Right lobe of liver (tissue), 6 donors: ENCODE measurements at regions not wholly inside any gene's neighbourhood (a gene's known extent, or its start where the extent isn't known, plus 50 kb on each side); places are given as distances from the start of the nearest gene placed in this dataset.
A peak's percentile ranks its signal among the peaks of the same experiment; 100 is the strongest.

Source experiments
- ATAC-seq, 4 donors: fragments of 200-7000 bp; cut with Tn5 transposase; one replicate each; pipeline ENCODE4 v1.9.1; 2020; ENCODE audit warnings: mild to moderate bottlenecking in 4 of 4, moderate library complexity in 4 of 4
- DNase-seq, 3 donors: peaks; one replicate each; pipeline ENCODE4 v3.0.0-alpha.2; 2020
- H3K27ac ChIP-seq, 3 donors: fragments of 200-600 bp; one replicate each; pipeline ENCODE4 v1.8.0; 2022
- H3K27me3 ChIP-seq, 2 donors: fragments of 200-600 bp; one replicate each; pipeline ENCODE4 v1.8.0; 2022
- H3K36me3 ChIP-seq, 4 donors: fragments of 200-600 bp; sonication (generic) in 1 of 4; one replicate each; pipeline versions ENCODE4 v1.5.1 to v1.8.0; 2017 to 2022; ENCODE audit warnings: control low read depth in 1 of 4
- H3K4me1 ChIP-seq, 4 donors: fragments of 200-600 bp; sonication (generic) in 1 of 4; one replicate each; pipeline versions ENCODE4 v1.5.1 to v1.8.0; 2017 to 2022; ENCODE audit warnings: control low read depth in 1 of 4
- H3K4me3 ChIP-seq, 3 donors: fragments of 200-600 bp; one replicate each; pipeline ENCODE4 v1.8.0; 2022
- H3K9me3 ChIP-seq, 4 donors: fragments of 200-600 bp; sonication (generic) in 1 of 4; one replicate each; pipeline versions ENCODE4 v1.5.1 to v1.8.0; 2017 to 2022; ENCODE audit warnings: control low read depth in 1 of 4
- POLR2A ChIP-seq: fragments of 450-650 bp; IDR thresholded peaks from one replicate; pipeline ENCODE4 v1.6.1; 2017; ENCODE audit warnings: antibody characterized with exemption, mild to moderate bottlenecking
- WGBS: methylation state at CpG from one replicate; pipeline ENCODE4 v1.1.6; 2018; ENCODE audit warnings: low coverage, low lambda C conversion rate; ENCODE audit not compliant: insufficient coverage; ENCODE audit errors: missing lambda C conversion rate; 5-methylcytosine and 5-hydroxymethylcytosine counted together
- intact Hi-C, 2 donors: fragments of 100-400 bp; cut with DNase I; formaldehyde crosslinking; loops; one replicate each; pipeline versions ENCODE4 v1.11.2 to v1.14.1; 2022
- TF ChIP-seq, protein P1 (sequence below), 4 donors: fragments of 200-600 bp in 3 of 4; fragments of 450-650 bp in 1 of 4; IDR thresholded peaks; one replicate each; pipeline versions ENCODE4 v1.5.1 to v1.8.0; 2016 to 2022; ENCODE audit warnings: antibody characterized with exemption in 4 of 4, mild to moderate bottlenecking in 2 of 4
- donor health status: DM: no; HTN: yes; CAD: no.
- donor health status: DM: no; HTN: no; CAD: no.
- donor health status: DM: no; HTN: no; CAD: no.
- donor health status: DM: no; HTN: yes; CAD: no.
- donor health status: DM: no; HTN: yes; CAD: no.

DNA sequence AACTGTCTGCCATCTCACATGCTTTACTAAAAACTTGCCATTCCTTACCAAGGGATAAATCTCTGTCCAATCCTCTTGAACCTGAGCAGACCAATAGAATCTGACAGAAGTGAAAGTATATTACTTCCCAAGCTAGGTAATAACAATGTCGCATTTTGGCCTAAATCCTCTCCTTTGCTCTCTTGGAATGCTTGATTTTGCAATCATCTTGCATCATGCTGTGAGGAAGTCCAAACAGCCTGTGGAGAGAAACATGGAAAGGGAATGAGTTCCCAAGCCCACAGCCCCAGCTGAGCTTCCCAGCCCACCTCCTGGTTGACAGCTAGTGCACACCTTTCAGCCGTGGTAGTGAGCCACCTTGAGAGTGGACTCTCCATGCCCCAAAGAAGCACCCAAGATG, 540.6 kb downstream of the STK39 start:
- ATAC-seq (peak; percentile 40 to 77 (median 72)), DNase-seq (no peak)
- Histone ChIP-seq H3K36me3 (no peaks in the 10 kb centered on the region), H3K4me1 (peaks cover 0 to 5% (median 0%) of the 10 kb centered on the region in 4 donors), H3K9me3 (no peaks in the 10 kb centered on the region), H3K27me3 (no peaks in the 10 kb centered on the region), H3K4me3 (no peak overlapping the region), H3K27ac (no peak overlapping the region)
- intact Hi-C loops, result no loop called here
- 28% methylated on average over 2 of the region's 2 CpGs for WGBS
- TF ChIP-seq POLR2A, result no peak
- TF ChIP-seq, protein P1, sequence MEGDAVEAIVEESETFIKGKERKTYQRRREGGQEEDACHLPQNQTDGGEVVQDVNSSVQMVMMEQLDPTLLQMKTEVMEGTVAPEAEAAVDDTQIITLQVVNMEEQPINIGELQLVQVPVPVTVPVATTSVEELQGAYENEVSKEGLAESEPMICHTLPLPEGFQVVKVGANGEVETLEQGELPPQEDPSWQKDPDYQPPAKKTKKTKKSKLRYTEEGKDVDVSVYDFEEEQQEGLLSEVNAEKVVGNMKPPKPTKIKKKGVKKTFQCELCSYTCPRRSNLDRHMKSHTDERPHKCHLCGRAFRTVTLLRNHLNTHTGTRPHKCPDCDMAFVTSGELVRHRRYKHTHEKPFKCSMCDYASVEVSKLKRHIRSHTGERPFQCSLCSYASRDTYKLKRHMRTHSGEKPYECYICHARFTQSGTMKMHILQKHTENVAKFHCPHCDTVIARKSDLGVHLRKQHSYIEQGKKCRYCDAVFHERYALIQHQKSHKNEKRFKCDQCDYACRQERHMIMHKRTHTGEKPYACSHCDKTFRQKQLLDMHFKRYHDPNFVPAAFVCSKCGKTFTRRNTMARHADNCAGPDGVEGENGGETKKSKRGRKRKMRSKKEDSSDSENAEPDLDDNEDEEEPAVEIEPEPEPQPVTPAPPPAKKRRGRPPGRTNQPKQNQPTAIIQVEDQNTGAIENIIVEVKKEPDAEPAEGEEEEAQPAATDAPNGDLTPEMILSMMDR (IDR thresholded peaks at IDR 0.05), result no peak

- TF ChIP-seq POLR2A, result no peak
- TF ChIP-seq, protein P1 (IDR thresholded peaks at IDR 0.05), result no peak
- intact Hi-C loops, result no loop called here
- ATAC-seq, result no peak
- Histone ChIP-seq H3K9me3 (no peaks in the 10 kb centered on the region), H3K27ac (no peak overlapping the region), H3K4me1 (peaks cover 0 to 5% (median 0%) of the 10 kb centered on the region in 4 donors), H3K4me3 (no peak overlapping the region), H3K36me3 (no peaks in the 10 kb centered on the region), H3K27me3 (no peaks in the 10 kb centered on the region)
- 63% methylated on average over 3 of the region's 3 CpGs for WGBS
- DNase-seq, result no peak
These were observed 544.0 kb downstream of the STK39 start for GRCh38 chr2:167703441-167703840.

DNA sequence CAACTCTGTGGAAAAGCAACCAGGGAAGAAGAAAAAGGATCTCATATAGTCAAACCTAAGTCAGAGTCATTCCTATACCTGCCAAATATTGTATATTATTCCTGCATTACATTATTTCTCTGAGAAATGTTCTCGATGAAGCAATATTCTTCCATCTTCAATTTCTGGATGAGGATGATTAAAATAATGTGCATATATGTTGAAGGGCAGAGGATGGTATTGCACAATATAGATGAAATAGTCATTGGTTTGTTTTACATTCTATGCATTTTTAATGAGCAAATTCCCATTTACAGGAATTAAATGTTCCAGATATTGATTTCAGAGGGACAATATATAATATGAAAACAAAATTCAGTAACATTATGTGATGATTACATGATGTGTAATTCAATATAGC, 545.2 kb downstream of the STK39 start:
- Histone ChIP-seq H3K27ac (no peak overlapping the region), H3K36me3 (no peaks in the 10 kb centered on the region), H3K9me3 (no peaks in the 10 kb centered on the region), H3K4me3 (no peak overlapping the region), H3K4me1 (peaks cover 0 to 4% (median 0%) of the 10 kb centered on the region in 4 donors), H3K27me3 (no peaks in the 10 kb centered on the region)
- ATAC-seq, result no peak
- intact Hi-C loops, result no loop called here
- 86% methylated on average over 1 of the region's 1 CpG for WGBS
- DNase-seq, result no peak
- TF ChIP-seq POLR2A, result no peak
- TF ChIP-seq, protein P1 (IDR thresholded peaks at IDR 0.05), result no peak

GRCh38 chr2:167701651-167702050, 545.7 kb downstream of the STK39 start:
- H3K4me3 ChIP-seq, result no peak overlapping the region
- ATAC-seq, result no peak
- intact Hi-C loops, result no loop called here
- 56% methylated on average over 4 of the region's 4 CpGs for WGBS
- H3K4me1 ChIP-seq, result no peaks in the 10 kb centered on the region
- H3K36me3 ChIP-seq, result no peaks in the 10 kb centered on the region
- no peaks in the 10 kb centered on the region for H3K9me3 ChIP-seq
- no peaks in the 10 kb centered on the region for H3K27me3 ChIP-seq
- no peak overlapping the region for H3K27ac ChIP-seq
- TF ChIP-seq, protein P1 (IDR thresholded peaks at IDR 0.05), result no peak
- no peak for TF ChIP-seq POLR2A
- DNase-seq, result no peak

DNA sequence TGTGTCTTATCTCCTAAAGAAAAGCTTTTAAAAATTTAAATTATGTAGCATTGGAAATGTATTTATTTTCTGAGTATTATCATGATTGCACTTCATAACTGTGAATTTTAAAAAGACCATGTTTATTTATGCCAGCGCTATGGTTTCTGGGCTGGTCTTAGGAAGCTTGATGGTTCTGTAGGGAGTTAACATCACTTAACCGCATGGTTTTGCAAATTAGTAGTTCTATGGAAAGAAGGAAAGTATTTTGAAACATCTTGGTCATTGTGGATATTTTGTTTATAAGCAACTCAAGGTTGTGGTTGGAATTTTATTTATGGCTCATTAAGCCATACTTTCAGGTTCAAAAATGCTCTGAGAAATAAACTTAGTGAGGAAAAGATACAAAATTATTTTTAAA, 549.4 kb downstream of the STK39 start:
- ATAC-seq (no peak), DNase-seq (no peak)
- Histone ChIP-seq H3K27me3 (no peaks in the 10 kb centered on the region), H3K4me1 (no peaks in the 10 kb centered on the region), H3K36me3 (no peaks in the 10 kb centered on the region), H3K4me3 (no peak overlapping the region), H3K9me3 (no peaks in the 10 kb centered on the region), H3K27ac (no peak overlapping the region)
- no peak for TF ChIP-seq POLR2A
- TF ChIP-seq, protein P1 (IDR thresholded peaks at IDR 0.05), result no peak
- intact Hi-C loops, result no loop called here
- 63% methylated on average over 2 of the region's 2 CpGs for WGBS
